Left lung (tissue), 4 donors: ENCODE measurements at regions not wholly inside any gene's neighbourhood (a gene's known extent, or its start where the extent isn't known, plus 50 kb on each side); places are given as distances from the start of the nearest gene placed in this dataset.

ENCODE experiments used
- ATAC-seq: fragments of 200-7000 bp; cut with Tn5 transposase; one replicate; pipeline ENCODE4 v1.9.1; 2020; ENCODE audit warnings: moderate library complexity
- DNase-seq, 4 donors: peaks; one replicate each; pipeline ENCODE4 v3.0.0-alpha.2; 2013 to 2020
- H3K27ac ChIP-seq, 2 donors: fragments of 200-600 bp; sonication (generic) in 1 of 2; one replicate each; pipeline versions ENCODE4 v1.5.0 to v1.8.0; 2020 to 2021
- H3K27me3 ChIP-seq, 2 donors: fragments of 200-600 bp; sonication (generic) in 1 of 2; one replicate each; pipeline versions ENCODE4 v1.5.0 to v1.8.0; 2020 to 2021
- H3K36me3 ChIP-seq, 2 donors: fragments of 200-600 bp; sonication (generic) in 1 of 2; one replicate each; pipeline versions ENCODE4 v1.5.0 to v1.8.0; 2020 to 2021
- H3K4me1 ChIP-seq, 2 donors: fragments of 200-600 bp; one replicate each; pipeline ENCODE4 v1.8.0; 2021
- H3K4me3 ChIP-seq, 2 donors: fragments of 200-600 bp; sonication (generic) in 1 of 2; one replicate each; pipeline versions ENCODE4 v1.5.0 to v1.8.0; 2020 to 2021; ENCODE audit warnings: mild to moderate bottlenecking in 1 of 2
- H3K9me3 ChIP-seq, 2 donors: fragments of 200-600 bp; sonication (generic) in 1 of 2; one replicate each; pipeline versions ENCODE4 v1.5.0 to v1.8.0; 2020 to 2021
- intact Hi-C, 2 donors: fragments of 100-400 bp; cut with DNase I; formaldehyde crosslinking; loops; one replicate each; pipeline versions ENCODE4 v1.11.2 to v1.14.2; 2022
- TF ChIP-seq, protein P1 (sequence below), 2 donors: fragments of 200-600 bp; sonication (generic) in 1 of 2; IDR thresholded peaks; one replicate each; pipeline versions ENCODE4 v1.5.0 to v1.8.0; 2021; ENCODE audit warnings: antibody characterized with exemption in 2 of 2
- donor health status: DM: no; HTN: yes; CAD: no.
- donor health status: DM: no; HTN: no; CAD: no.

- no peak overlapping the region for H3K27ac ChIP-seq
Observed at GRCh38 chr13:105929505-105929904, 606.0 kb downstream of the EFNB2 start.

DNA sequence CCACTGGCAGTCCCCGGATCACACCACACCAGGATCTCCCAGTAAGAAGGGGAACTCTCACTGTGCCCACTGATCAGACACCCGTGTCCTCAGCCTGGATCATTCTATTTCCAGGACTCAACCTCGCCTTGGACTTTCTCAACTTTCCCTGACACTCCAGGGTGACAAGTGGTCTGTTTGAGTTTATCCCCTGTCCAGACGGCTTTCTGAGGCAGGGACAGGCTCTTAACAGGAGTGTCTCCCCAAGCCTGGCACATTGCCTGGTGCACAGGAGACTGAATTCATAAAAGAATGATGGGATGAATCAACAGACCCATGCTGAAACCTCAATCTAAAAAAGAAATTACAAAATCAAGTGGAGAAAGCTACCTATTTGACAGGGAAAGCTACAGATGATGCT is 606.6 kb downstream of the EFNB2 start:
- ATAC-seq (no peak), DNase-seq (no peak)
- Histone ChIP-seq H3K9me3 (no peaks in the 10 kb centered on the region), H3K27ac (no peak overlapping the region), H3K4me3 (no peak overlapping the region), H3K4me1 (no peaks in the 10 kb centered on the region), H3K36me3 (no peaks in the 10 kb centered on the region), H3K27me3 (no peaks in the 10 kb centered on the region)
- TF ChIP-seq, protein P1, sequence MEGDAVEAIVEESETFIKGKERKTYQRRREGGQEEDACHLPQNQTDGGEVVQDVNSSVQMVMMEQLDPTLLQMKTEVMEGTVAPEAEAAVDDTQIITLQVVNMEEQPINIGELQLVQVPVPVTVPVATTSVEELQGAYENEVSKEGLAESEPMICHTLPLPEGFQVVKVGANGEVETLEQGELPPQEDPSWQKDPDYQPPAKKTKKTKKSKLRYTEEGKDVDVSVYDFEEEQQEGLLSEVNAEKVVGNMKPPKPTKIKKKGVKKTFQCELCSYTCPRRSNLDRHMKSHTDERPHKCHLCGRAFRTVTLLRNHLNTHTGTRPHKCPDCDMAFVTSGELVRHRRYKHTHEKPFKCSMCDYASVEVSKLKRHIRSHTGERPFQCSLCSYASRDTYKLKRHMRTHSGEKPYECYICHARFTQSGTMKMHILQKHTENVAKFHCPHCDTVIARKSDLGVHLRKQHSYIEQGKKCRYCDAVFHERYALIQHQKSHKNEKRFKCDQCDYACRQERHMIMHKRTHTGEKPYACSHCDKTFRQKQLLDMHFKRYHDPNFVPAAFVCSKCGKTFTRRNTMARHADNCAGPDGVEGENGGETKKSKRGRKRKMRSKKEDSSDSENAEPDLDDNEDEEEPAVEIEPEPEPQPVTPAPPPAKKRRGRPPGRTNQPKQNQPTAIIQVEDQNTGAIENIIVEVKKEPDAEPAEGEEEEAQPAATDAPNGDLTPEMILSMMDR (IDR thresholded peaks at IDR 0.05), result no peak
- intact Hi-C loops, result no loop called here

More at GRCh38 chr13:105929505-105929904, 606.0 kb downstream of the EFNB2 start:
- TF ChIP-seq, protein P1 (IDR thresholded peaks at IDR 0.05), result no peak
- intact Hi-C loops, result no loop called here
- Histone ChIP-seq H3K4me3 (no peak overlapping the region), H3K4me1 (no peaks in the 10 kb centered on the region), H3K27me3 (no peaks in the 10 kb centered on the region), H3K36me3 (no peaks in the 10 kb centered on the region), H3K9me3 (no peaks in the 10 kb centered on the region)
- DNase-seq (no peak), ATAC-seq (no peak)

GRCh38 chr13:105928048-105928447 is 607.4 kb downstream of the EFNB2 start:
- H3K27ac ChIP-seq, result no peak overlapping the region
- intact Hi-C loops, result no loop called here
- H3K9me3 ChIP-seq, result no peaks in the 10 kb centered on the region
- no peaks in the 10 kb centered on the region for H3K4me1 ChIP-seq
- ATAC-seq (no peak), DNase-seq (no peak)
- H3K36me3 ChIP-seq, result no peaks in the 10 kb centered on the region
- no peak overlapping the region for H3K4me3 ChIP-seq
- H3K27me3 ChIP-seq, result no peaks in the 10 kb centered on the region
- TF ChIP-seq, protein P1 (IDR thresholded peaks at IDR 0.05), result no peak

DNA sequence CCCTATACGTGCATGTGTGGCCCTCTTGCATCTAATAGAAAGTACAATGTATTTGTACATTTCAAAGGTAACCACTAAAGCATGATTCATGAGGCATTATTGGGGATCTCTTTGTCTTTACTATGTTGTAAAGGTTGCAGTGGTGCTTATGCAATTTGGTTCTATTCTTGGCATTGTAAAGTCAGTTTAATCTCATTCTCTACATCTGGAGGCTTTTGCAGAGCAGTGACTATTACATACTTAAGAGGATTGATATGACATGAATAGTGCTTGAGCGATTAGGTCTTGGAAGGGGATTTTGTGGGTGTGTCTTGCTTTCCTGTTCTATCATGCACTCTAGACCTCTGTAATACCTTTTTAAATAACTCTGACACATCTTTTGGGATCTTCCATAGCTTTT is 610.0 kb downstream of the EFNB2 start:
- H3K4me1 ChIP-seq, result no peaks in the 10 kb centered on the region
- no peak overlapping the region for H3K4me3 ChIP-seq
- ATAC-seq (peak; percentile 12), DNase-seq (no peak)
- no peaks in the 10 kb centered on the region for H3K36me3 ChIP-seq
- TF ChIP-seq, protein P1 (IDR thresholded peaks at IDR 0.05), result no peak
- H3K27me3 ChIP-seq, result no peaks in the 10 kb centered on the region
- intact Hi-C loops, result no loop called here
- H3K27ac ChIP-seq, result no peak overlapping the region
- no peaks in the 10 kb centered on the region for H3K9me3 ChIP-seq

DNA sequence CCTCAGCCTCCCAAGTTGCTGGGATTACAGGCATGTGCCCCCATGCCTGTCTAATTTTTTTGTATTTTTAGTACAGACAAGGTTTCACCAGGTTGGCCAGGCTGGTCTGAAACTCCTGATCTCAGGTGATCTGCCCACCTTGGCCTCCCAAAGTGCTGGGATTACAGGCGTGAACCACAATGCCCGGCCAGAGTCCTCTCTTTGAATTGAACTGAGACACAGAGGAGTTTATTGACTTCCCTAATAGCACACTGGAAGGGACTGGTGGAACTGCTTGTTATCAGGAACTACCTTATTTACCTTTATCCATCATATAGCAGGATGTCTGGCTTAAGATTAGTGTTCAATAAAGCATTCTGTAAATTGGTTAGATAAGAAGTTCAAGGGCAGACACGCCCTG is 613.8 kb downstream of the EFNB2 start:
- ATAC-seq, result no peak
- no peak overlapping the region for H3K4me3 ChIP-seq
- no peaks in the 10 kb centered on the region for H3K27me3 ChIP-seq
- H3K9me3 ChIP-seq, result no peaks in the 10 kb centered on the region
- DNase-seq, result no peak
- no peaks in the 10 kb centered on the region for H3K36me3 ChIP-seq
- TF ChIP-seq, protein P1 (IDR thresholded peaks at IDR 0.05), result no peak
- no peak overlapping the region for H3K27ac ChIP-seq
- H3K4me1 ChIP-seq, result no peaks in the 10 kb centered on the region
- intact Hi-C loops, result no loop called here
